Esophagus squamous epithelium (tissue), 5 donors: ENCODE measurements at regions not wholly inside any gene's neighbourhood (a gene's known extent, or its start where the extent isn't known, plus 50 kb on each side); places are given as distances from the start of the nearest gene placed in this dataset.

ENCODE experiments used
- DNase-seq: peaks from one replicate; lab custom pipeline; 2025; lab: John Stamatoyannopoulos, UW
- H3K27ac ChIP-seq, 4 donors: fragments of 200-600 bp; sonication (generic); one replicate each; pipeline ENCODE4 v1.5.1; 2016 to 2019; ENCODE audit warnings: mild to moderate bottlenecking in 1 of 4
- H3K27me3 ChIP-seq, 4 donors: fragments of 200-600 bp; sonication (generic); 1 replicate in 3 of 4; 2 replicates in 1 of 4; pipeline versions ENCODE4 v1.5.1 to v1.6.0; 2017 to 2021; ENCODE audit warnings: antibody characterized with exemption in 1 of 4
- H3K36me3 ChIP-seq, 3 donors: fragments of 200-600 bp; sonication (generic); one replicate each; pipeline ENCODE4 v1.5.1; 2016 to 2019
- H3K4me1 ChIP-seq, 3 donors: fragments of 200-600 bp; sonication (generic); one replicate each; pipeline ENCODE4 v1.5.1; 2017 to 2019
- H3K4me3 ChIP-seq, 4 donors: fragments of 200-600 bp; sonication (generic); 1 replicate in 3 of 4; 2 replicates in 1 of 4; pipeline ENCODE4 v1.5.1; 2016 to 2019; ENCODE audit warnings: mild to moderate bottlenecking in 2 of 4, moderate library complexity in 1 of 4
- H3K9me3 ChIP-seq, 3 donors: fragments of 200-600 bp; sonication (generic); one replicate each; pipeline ENCODE4 v1.5.1; 2016 to 2019
- POLR2A ChIP-seq, 4 donors: fragments of 450-650 bp; IDR thresholded peaks; one replicate each; pipeline ENCODE4 v1.6.1; 2017; ENCODE audit warnings: antibody characterized with exemption in 4 of 4, mild to moderate bottlenecking in 4 of 4, moderate library complexity in 3 of 4
- WGBS, 2 donors: methylation state at CpG; one replicate each; pipeline ENCODE4 v1.1.5; 2018; 5-methylcytosine and 5-hydroxymethylcytosine counted together
- intact Hi-C: fragments of 100-400 bp; cut with DNase I; formaldehyde crosslinking; loops from one replicate; pipeline ENCODE4 v1.15.0; 2022
- TF ChIP-seq, protein P1 (sequence below), 6 experiments: fragments of 450-650 bp in 4 of 6; fragments of 200-600 bp in 2 of 6; sonication (generic) in 2 of 6; IDR thresholded peaks; one replicate each; pipeline ENCODE4 v1.5.1; 2016 to 2019; ENCODE audit warnings: antibody characterized with exemption in 6 of 6, mild to moderate bottlenecking in 4 of 6, moderate library complexity in 4 of 6
- donor health status: DM: yes; HTN: yes; CAD: no.

DNA sequence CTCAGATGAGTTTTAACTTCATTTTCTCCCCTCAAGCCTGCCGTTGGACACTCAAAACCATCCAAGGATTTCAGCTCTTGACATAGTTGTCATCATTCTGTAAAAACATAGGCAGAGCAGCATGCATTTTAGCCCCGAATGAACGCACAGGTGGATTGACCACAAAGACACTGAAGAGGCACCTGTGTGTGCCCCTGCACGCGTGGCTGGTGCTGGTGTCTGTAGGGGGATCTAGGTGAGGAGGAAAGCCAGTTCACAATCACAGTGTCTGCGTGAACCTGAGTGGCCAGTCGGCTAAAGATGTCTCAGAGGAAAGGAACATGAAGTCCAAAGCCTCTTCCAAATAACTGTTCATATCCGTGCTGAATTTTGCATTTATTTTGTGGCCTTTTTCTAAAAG, 309.2 kb downstream of the QKI start:
- H3K9me3 ChIP-seq: no peaks in the 10 kb centered on the region
- TF ChIP-seq, protein P1, sequence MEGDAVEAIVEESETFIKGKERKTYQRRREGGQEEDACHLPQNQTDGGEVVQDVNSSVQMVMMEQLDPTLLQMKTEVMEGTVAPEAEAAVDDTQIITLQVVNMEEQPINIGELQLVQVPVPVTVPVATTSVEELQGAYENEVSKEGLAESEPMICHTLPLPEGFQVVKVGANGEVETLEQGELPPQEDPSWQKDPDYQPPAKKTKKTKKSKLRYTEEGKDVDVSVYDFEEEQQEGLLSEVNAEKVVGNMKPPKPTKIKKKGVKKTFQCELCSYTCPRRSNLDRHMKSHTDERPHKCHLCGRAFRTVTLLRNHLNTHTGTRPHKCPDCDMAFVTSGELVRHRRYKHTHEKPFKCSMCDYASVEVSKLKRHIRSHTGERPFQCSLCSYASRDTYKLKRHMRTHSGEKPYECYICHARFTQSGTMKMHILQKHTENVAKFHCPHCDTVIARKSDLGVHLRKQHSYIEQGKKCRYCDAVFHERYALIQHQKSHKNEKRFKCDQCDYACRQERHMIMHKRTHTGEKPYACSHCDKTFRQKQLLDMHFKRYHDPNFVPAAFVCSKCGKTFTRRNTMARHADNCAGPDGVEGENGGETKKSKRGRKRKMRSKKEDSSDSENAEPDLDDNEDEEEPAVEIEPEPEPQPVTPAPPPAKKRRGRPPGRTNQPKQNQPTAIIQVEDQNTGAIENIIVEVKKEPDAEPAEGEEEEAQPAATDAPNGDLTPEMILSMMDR (IDR thresholded peaks at IDR 0.05): no peak
- TF ChIP-seq POLR2A (IDR thresholded peaks at IDR 0.05): no peak
- WGBS, 2 donors: 88% methylated on average over 8 of the region's 8 CpGs
- peaks cover 0 to 15% (median 0%) of the 10 kb centered on the region in 3 donors for H3K4me1 ChIP-seq
- intact Hi-C loops: no loop called here
- no peak for DNase-seq
- H3K4me3 ChIP-seq: no peak overlapping the region
- no peaks in the 10 kb centered on the region for H3K36me3 ChIP-seq
- H3K27me3 ChIP-seq: no peaks in the 10 kb centered on the region
- H3K27ac ChIP-seq: no peak overlapping the region

- H3K4me3 ChIP-seq: no peak overlapping the region
- DNase-seq: no peak
- peaks cover 0 to 15% (median 0%) of the 10 kb centered on the region in 3 donors for H3K4me1 ChIP-seq
- H3K9me3 ChIP-seq: no peaks in the 10 kb centered on the region
- no peak overlapping the region for H3K27ac ChIP-seq
- intact Hi-C loops: no loop called here
- WGBS, 2 donors: 90 to 94% methylated on average over 12 of the region's 13 CpGs
- no peaks in the 10 kb centered on the region for H3K27me3 ChIP-seq
- no peaks in the 10 kb centered on the region for H3K36me3 ChIP-seq
- TF ChIP-seq, protein P1 (IDR thresholded peaks at IDR 0.05): no peak
- no peak for TF ChIP-seq POLR2A (IDR thresholded peaks at IDR 0.05)
These were observed 307.6 kb downstream of the QKI start for GRCh38 chr6:163721922-163722692.

- H3K36me3 ChIP-seq: no peaks in the 10 kb centered on the region
- no peak for TF ChIP-seq POLR2A (IDR thresholded peaks at IDR 0.05)
- TF ChIP-seq, protein P1 (IDR thresholded peaks at IDR 0.05): no peak
- H3K27ac ChIP-seq: no peak overlapping the region
- no peaks in the 10 kb centered on the region for H3K9me3 ChIP-seq
- intact Hi-C loops: no loop called here
- H3K4me1 ChIP-seq: peaks cover 0 to 15% (median 0%) of the 10 kb centered on the region in 3 donors
- DNase-seq: no peak
- no peak overlapping the region for H3K4me3 ChIP-seq
- no peaks in the 10 kb centered on the region for H3K27me3 ChIP-seq
- WGBS, 2 donors: 78 to 84% methylated on average over 1 of the region's 1 CpG
These were observed 306.9 kb downstream of the QKI start for GRCh38 chr6:163721435-163721834.

DNA sequence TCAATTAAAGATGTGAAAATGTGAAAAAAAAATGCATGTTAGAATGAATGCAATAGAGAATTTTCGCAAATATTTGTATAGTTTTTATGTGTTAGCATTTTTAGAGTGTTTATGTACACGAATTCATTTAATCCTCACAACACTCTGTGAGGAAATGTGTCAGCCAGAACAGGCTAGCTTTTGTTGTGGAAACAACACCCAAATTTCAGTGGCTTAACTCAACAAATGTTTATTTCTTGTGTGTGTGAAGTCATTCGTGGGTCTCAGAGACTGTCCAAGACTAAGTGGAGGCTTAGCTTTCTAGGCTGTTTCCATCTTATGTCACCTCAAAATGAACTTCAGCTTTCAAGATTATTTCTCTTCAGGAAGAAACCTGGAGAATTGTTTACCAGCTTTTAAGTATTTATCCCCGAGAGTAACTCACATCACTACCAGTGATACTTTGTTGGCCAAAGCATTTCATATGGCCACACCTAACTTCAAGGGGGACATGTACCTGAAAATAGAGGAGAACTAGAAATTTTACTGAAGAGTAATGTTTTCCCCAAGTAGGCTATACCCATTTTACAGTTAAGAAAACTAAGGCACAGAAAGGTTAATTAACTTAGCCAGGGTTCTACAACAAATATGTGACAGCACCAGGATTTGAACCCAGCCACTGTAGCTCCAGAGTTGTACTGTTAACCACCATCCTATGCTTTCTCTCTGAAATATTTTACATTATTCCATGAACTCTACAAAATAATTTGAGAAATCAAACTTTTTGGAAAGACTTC, 306.1 kb downstream of the QKI start:
- DNase-seq: no peak
- TF ChIP-seq, protein P1 (IDR thresholded peaks at IDR 0.05): no peak
- TF ChIP-seq POLR2A (IDR thresholded peaks at IDR 0.05): no peak
- Histone ChIP-seq H3K4me3 (no peak overlapping the region), H3K36me3 (no peaks in the 10 kb centered on the region), H3K9me3 (no peaks in the 10 kb centered on the region), H3K4me1 (peaks cover 0 to 15% (median 0%) of the 10 kb centered on the region in 3 donors), H3K27ac (no peak overlapping the region), H3K27me3 (no peaks in the 10 kb centered on the region)
- intact Hi-C loops: no loop called here
- WGBS, 2 donors: 46 to 56% methylated on average over 4 of the region's 4 CpGs

GRCh38 chr6:163720005-163720404, 305.5 kb downstream of the QKI start:
- Histone ChIP-seq H3K27me3 (no peaks in the 10 kb centered on the region), H3K27ac (no peak overlapping the region), H3K9me3 (no peaks in the 10 kb centered on the region), H3K36me3 (no peaks in the 10 kb centered on the region), H3K4me3 (no peak overlapping the region), H3K4me1 (peaks cover 0 to 15% (median 0%) of the 10 kb centered on the region in 3 donors)
- intact Hi-C loops: no loop called here
- no peak for DNase-seq
- WGBS, 2 donors: 27 to 39% methylated on average over 5 of the region's 5 CpGs
- TF ChIP-seq, protein P1 (IDR thresholded peaks at IDR 0.05): no peak
